HG02885 (cell line): ENCODE measurements at regions not wholly inside any gene's neighbourhood (a gene's known extent, or its start where the extent isn't known, plus 50 kb on each side); places are given as distances from the start of the nearest gene placed in this dataset.
"Not testable (repeated sequence)": the region's sequence is repeated elsewhere in the genome, so short reads cannot be mapped to it uniquely, and the experiment has no call there.

Source experiments
- ATAC-seq: cut with Tn5 transposase; IDR thresholded peaks from one replicate; pipeline ENCODE4 v1.9.1; 2021; ENCODE audit warnings: mild to moderate bottlenecking; ENCODE audit not compliant: unreplicated experiment, poor library complexity

- no peak for ATAC-seq
These were observed 173.6 kb downstream of the NUFIP1 start for GRCh38 chr13:44815623-44816022.

- ATAC-seq: no peak
These were observed 174.4 kb downstream of the NUFIP1 start for GRCh38 chr13:44814836-44815235.

GRCh38 chr13:44814161-44814560, 175.1 kb downstream of the NUFIP1 start:
- ATAC-seq: no peak

GRCh38 chr13:44812818-44813217, 176.5 kb downstream of the NUFIP1 start:
- ATAC-seq: no peak

GRCh38 chr13:44810061-44810840, 179.0 kb downstream of the NUFIP1 start:
- ATAC-seq: no peak

- no peak for ATAC-seq
These were observed 180.1 kb downstream of the NUFIP1 start for GRCh38 chr13:44809190-44809589.

- no peak for ATAC-seq
These were observed 181.1 kb downstream of the NUFIP1 start for GRCh38 chr13:44808185-44808584.

GRCh38 chr13:44807449-44808034, 181.7 kb downstream of the NUFIP1 start:
- ATAC-seq: no peak

- ATAC-seq: no peak
These were observed 182.4 kb downstream of the NUFIP1 start for GRCh38 chr13:44806826-44807225.

- no peak for ATAC-seq
These were observed 183.7 kb downstream of the NUFIP1 start for GRCh38 chr13:44805585-44805984.

GRCh38 chr13:44803390-44803789, 185.9 kb downstream of the NUFIP1 start:
- no peak for ATAC-seq

- no peak for ATAC-seq
These were observed 186.8 kb downstream of the NUFIP1 start for GRCh38 chr13:44802491-44802890.

GRCh38 chr13:44801990-44802389, 187.3 kb downstream of the NUFIP1 start:
- no peak for ATAC-seq

GRCh38 chr13:44800626-44801025, 188.6 kb downstream of the NUFIP1 start:
- no peak for ATAC-seq

GRCh38 chr13:44797685-44798084, 191.6 kb downstream of the NUFIP1 start:
- ATAC-seq: no peak

GRCh38 chr13:44796597-44797490, 192.4 kb downstream of the NUFIP1 start:
- ATAC-seq: no peak

- not testable (repeated sequence) for ATAC-seq
These were observed 193.2 kb downstream of the NUFIP1 start for GRCh38 chr13:44796039-44796438.

- no peak for ATAC-seq
These were observed 194.1 kb downstream of the NUFIP1 start for GRCh38 chr13:44795176-44795575.

GRCh38 chr13:44792096-44792495, 197.2 kb downstream of the NUFIP1 start:
- ATAC-seq: no peak

- no peak for ATAC-seq
These were observed 199.0 kb downstream of the NUFIP1 start for GRCh38 chr13:44790289-44790688.

- no peak for ATAC-seq
These were observed 201.7 kb downstream of the NUFIP1 start for GRCh38 chr13:44787617-44788016.
